PFSK-1 (cell line): ENCODE measurements at regions not wholly inside any gene's neighbourhood (a gene's known extent, or its start where the extent isn't known, plus 50 kb on each side); places are given as distances from the start of the nearest gene placed in this dataset.

ENCODE experiments used
- FOXP2 ChIP-seq: optimal IDR thresholded peaks from 2 replicates; pipeline ENCODE3; 2011; ENCODE audit warnings: borderline replicate concordance, control low read depth, inconsistent platforms; ENCODE audit not compliant: insufficient read depth; ENCODE audit errors: extremely low read length, extremely low read depth
- POLR2AphosphoS5 ChIP-seq: IDR thresholded peaks from 2 replicates; pipeline ENCODE4 v1.6.1; 2012; ENCODE audit warnings: low read depth, mild to moderate bottlenecking, control low read depth, low read length, moderate library complexity
- SIN3A ChIP-seq: IDR thresholded peaks from 2 replicates; pipeline ENCODE4 v1.6.1; 2012; ENCODE audit warnings: mild to moderate bottlenecking, low read length, moderate library complexity, borderline replicate concordance; ENCODE audit not compliant: insufficient read depth
- TAF1 ChIP-seq: IDR thresholded peaks from 2 replicates; pipeline ENCODE4 v1.6.1; 2012; ENCODE audit warnings: low read length, control low read depth, borderline replicate concordance; ENCODE audit not compliant: insufficient read depth
- TF ChIP-seq, protein P1 (sequence below), 2 experiments: IDR thresholded peaks; 2 replicates each; pipeline versions ENCODE4 v1.6.1 to v1.8.0; 2011 to 2012; ENCODE audit warnings: low read depth in 2 of 2, low read length in 2 of 2, control low read depth in 1 of 2, inconsistent platforms in 1 of 2, mild to moderate bottlenecking in 1 of 2, moderate library complexity in 1 of 2; ENCODE audit not compliant: insufficient read depth in 1 of 2

DNA sequence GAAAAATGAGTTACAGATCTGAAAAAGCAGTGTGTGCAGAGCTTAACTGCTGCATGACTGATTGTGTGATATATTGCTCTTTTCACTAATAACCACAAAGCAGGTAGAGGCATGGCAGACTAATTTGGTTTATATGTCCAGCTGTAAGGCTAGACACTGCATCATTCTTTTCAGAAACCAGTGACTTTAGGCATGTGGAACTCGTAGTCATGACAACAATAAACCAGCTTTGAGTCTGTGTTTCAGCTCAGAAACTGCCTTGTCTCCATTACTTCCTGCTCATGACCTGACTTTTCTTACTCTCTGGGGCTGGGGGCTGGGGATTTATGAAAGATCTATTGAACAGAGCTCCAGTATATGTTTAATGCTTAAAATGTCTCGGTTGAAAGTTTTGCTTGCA, 146.8 kb upstream of the LRIG3 start:
- TF ChIP-seq TAF1: no peak
- TF ChIP-seq FOXP2: no peak
- TF ChIP-seq SIN3A: no peak; the same call in 1 of the 2 replicates
- no peak for TF ChIP-seq POLR2AphosphoS5
- TF ChIP-seq, protein P1, sequence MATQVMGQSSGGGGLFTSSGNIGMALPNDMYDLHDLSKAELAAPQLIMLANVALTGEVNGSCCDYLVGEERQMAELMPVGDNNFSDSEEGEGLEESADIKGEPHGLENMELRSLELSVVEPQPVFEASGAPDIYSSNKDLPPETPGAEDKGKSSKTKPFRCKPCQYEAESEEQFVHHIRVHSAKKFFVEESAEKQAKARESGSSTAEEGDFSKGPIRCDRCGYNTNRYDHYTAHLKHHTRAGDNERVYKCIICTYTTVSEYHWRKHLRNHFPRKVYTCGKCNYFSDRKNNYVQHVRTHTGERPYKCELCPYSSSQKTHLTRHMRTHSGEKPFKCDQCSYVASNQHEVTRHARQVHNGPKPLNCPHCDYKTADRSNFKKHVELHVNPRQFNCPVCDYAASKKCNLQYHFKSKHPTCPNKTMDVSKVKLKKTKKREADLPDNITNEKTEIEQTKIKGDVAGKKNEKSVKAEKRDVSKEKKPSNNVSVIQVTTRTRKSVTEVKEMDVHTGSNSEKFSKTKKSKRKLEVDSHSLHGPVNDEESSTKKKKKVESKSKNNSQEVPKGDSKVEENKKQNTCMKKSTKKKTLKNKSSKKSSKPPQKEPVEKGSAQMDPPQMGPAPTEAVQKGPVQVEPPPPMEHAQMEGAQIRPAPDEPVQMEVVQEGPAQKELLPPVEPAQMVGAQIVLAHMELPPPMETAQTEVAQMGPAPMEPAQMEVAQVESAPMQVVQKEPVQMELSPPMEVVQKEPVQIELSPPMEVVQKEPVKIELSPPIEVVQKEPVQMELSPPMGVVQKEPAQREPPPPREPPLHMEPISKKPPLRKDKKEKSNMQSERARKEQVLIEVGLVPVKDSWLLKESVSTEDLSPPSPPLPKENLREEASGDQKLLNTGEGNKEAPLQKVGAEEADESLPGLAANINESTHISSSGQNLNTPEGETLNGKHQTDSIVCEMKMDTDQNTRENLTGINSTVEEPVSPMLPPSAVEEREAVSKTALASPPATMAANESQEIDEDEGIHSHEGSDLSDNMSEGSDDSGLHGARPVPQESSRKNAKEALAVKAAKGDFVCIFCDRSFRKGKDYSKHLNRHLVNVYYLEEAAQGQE (IDR thresholded peaks at IDR 0.05; ENCODE audit: insufficient read depth in 1 of 2, low read depth in 2 of 2, low read length in 2 of 2): no peak

DNA sequence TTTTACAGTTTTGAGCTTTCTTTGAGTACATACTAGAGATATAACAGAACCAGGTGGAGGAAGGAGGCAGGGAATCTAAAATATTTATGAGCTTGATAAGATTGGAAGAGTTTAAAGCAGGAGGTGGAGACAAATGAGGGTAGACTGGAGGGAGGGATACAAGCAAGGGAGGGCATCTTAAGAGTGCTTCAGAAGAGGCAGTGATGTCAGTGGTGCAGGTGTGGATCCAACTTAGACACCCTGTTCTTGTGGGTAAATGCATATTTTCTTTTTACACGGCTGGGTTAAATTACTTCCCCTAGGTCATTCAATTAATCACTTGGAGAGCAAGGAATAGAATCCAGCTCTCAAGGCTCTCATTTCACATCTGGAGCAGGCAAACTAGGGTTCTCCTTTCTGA, 146.1 kb upstream of the LRIG3 start:
- TF ChIP-seq, protein P1 (IDR thresholded peaks at IDR 0.05; ENCODE audit: insufficient read depth in 1 of 2, low read depth in 2 of 2, low read length in 2 of 2): no peak
- TF ChIP-seq TAF1 (no peak), SIN3A (no peak), FOXP2 (no peak), POLR2AphosphoS5 (no peak)

DNA sequence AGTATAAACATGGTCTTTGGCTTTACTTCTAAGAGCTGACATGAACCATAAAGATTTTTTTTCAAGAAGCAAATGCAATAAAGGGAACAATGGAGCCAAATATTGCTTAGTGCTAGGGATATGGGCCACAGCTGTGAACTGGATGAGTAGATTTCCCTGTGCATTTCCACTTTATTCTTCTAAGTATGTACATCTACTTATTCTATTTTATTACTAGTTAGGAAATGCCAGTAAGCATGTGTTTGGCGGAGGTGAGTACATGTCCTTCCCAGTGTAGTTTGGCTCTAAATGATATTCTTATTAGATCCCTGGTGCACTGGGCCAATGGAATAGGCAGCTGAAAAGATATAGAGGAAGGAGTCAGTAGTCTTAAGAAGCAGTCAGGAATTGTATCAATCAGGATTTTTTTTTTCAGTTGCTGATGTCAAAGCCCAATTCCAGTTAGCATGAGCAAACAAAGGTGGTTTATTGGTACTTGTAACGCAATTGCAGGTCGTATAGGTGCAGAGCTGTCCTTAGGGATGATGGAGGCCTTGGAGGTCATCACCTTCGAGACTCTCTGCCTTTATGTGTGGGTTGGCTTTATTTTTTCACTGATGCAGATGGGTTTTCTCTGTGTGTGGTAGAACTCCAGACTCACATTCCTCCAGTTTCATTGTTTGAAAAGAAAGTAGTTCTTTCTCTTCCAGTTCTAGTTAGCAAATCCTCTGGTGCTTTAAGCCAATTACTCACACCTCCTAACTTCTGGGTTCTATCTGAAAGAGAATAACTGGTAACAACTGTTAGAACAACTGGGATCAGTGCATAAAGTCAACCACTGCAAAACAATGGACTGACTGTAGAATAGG, 139.0 kb upstream of the LRIG3 start:
- TF ChIP-seq SIN3A (no peak), FOXP2 (no peak)
- TF ChIP-seq, protein P1 (IDR thresholded peaks at IDR 0.05; ENCODE audit: insufficient read depth in 1 of 2, low read depth in 2 of 2, low read length in 2 of 2): no peak

DNA sequence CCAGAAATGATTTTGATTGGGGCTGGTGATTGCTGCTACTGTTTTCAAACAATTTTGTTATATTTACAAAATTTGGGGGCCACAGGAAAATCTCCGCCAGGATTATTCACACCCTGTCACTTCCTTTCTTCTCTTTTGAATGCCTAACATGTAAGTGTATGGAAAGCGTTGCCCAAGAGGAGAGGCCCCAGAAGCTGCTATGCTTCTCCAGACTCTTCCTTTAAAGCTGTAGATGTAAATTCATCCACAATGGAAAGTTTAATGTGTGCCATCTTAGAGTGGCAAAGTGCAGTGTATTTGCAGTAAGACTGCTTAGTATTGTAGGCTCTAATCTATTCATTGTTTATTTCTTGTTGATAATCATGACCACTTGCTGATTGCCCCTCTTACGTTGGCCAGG, 136.7 kb upstream of the LRIG3 start:
- TF ChIP-seq, protein P1 (IDR thresholded peaks at IDR 0.05; ENCODE audit: insufficient read depth in 1 of 2, low read depth in 2 of 2, low read length in 2 of 2): no peak
- TF ChIP-seq FOXP2 (no peak), POLR2AphosphoS5 (no peak), SIN3A (no peak), TAF1 (no peak)
